Endothelial cell of hepatic sinusoid (primary cell): ENCODE measurements at regions not wholly inside any gene's neighbourhood (a gene's known extent, or its start where the extent isn't known, plus 50 kb on each side); places are given as distances from the start of the nearest gene placed in this dataset.

Experiments
- in situ Hi-C: cut with HindIII; loops from 2 replicates; pipeline ENCODE4 v1.10.0; 2017; ENCODE audit warnings: low sequenced_read_pairs

DNA sequence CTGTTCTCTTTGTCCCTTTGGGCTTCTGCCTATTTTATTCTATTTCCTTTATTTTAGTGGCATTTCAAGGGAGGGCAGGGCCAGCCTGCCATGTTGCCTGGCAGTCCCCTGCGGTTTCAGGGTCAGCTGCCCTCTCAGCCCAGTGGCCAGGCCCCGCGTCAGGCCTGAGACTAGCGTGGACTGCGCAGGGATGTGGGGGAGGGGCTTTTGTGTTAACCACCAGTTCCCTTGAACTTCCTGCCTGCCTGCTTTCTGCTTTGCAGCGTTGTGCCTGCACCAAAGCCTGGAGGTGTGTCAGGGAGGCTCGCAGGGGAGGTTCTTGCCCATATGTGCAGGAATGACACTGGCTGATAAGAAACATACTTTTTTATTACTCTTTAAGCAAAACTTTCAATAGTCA lies 157.6 kb downstream of the SLC35B3 start:
- in situ Hi-C loops, result no loop called here

DNA sequence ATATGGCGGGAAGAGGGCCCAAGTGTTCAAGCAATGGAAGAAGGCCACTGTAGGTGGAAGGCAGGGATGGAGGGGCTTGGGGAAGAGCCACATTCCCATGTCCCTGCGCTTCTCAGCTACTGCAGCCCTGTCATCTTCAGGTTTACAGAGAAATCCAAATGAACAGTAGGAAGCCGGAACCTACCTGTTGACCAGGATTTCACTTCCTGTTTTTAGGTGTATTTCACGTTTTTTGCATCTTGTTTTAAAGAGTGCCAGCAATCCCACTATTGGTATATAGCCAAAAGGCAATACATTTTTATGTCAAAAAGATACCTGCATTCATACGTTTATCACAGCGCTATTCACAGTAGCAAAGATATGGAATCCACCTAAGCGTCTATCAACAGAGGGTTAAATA lies 159.2 kb downstream of the SLC35B3 start:
- in situ Hi-C loops, result no loop called here

DNA sequence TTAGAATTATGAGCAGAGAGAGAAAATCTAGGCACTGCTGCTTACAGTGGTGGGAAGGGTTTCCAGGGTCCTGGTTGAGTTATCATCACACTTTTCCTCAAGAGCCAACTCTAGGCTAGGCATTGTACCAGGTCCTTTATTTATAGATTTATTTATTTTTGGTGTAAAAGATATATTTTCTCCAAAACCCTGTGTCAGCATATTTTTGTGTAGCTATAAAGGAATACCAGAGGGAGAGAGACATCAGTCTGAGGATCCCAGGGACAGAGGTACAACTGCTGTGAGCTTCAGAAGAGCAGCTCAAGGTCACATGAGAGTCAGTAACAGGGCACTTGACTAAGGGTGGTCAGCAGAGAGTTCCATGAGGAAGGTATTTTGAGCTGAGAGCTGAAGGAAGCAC lies 159.7 kb downstream of the SLC35B3 start:
- in situ Hi-C loops, result no loop called here

DNA sequence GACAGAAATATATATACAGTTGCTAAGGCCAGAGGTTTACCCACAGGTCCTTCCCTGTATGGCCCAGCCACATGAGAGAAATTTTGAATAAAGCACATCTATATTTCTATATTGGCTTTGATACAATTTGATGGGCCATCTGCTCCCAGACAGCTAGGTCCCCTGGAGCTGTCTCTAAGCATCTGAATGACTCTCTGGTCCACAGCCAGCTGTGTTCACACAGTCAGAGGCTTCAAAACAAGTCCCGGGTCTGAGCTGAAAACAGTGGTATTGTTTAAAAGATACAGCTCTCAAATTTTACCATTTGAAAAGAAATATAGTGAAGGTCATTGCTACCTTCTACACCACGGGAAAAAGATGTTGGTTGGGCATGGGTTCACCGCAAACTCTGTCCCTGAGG lies 161.1 kb downstream of the SLC35B3 start:
- in situ Hi-C loops, result no loop called here

DNA sequence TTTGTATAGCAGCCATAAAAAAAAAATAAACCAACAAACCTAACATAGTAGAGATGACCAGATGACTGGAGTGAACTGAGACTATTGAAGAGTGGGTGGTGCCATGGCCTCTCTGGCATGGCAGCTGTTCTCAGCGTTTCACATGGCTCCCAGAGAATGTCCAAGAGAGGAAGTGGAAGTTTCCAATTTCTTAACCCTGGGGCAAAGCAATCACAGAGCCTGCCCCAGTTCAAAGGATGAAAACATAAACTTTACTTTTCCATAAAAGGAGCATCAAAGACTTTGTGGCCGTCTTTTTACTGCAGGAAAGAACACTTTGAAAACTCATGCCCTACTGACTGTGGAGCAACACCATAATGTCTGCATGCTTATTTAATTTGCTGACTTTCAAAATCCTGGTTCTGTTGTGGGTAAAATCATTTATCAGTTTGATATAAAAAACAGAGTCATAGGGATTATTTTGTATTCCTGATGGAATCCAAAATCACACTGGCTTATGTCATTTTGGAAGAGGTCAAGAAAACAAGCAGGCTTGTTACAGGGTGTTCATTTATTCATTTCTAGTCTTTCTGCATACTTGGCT lies 165.4 kb downstream of the SLC35B3 start:
- in situ Hi-C loops, result no loop called here

DNA sequence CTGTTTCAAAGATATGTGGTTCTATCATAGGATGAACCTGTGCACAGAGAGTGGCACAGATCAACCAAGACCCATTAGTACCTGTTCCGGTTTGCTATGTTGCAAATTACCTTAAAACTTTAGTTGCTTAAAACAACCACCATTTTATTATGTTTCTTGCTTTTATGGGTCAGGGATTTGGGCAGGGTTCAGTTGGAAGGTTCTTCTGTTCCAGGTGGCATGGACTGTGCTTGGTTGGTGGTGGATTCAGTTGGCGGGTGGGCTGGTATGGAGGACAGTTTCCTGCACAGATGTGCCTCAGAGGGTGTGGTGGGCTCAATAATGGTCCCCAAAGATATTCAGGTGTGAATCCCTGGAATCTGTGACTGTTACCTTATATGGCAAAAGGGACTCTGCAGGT lies 166.3 kb downstream of the SLC35B3 start:
- in situ Hi-C loops, result no loop called here

DNA sequence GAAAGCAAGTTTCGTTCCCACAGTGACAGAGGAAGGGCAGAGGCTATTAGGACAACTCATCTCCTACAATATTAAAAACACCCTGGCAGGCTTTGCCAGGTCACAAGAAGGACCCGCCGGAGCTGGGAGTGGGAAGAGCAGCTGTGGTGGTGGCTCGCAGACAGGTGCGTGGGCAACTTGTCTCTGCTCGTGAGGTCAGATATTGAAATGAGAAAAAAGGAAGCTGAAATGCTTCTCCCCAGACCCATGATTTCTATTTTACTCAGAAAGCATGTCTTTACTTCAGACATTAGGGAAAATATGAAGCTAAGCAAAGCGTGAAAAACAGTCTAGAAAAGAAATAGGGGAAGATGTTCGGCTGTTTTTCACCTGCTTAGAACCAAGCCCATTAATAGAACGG lies 166.3 kb upstream of the EEF1E1 start:
- in situ Hi-C loops, result no loop called here

DNA sequence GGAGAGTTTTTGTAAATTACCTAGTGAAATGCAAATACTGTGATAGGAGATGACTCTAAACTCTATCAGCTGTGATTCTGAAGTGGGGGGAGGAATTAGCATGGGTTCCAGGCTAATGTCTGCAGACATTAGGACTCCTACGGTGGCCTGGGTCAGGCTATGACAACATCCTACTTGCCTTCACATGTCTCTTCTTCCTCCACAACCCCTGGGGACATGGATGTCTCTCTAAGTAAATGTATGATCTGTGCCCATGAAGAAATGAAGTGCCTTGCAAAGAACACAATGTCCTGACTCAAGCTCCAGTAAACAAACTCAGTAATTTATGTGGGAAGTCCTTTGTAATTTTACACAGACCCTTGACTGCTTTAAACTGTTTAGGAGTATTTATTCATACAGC lies 165.8 kb upstream of the EEF1E1 start:
- in situ Hi-C loops, result no loop called here

DNA sequence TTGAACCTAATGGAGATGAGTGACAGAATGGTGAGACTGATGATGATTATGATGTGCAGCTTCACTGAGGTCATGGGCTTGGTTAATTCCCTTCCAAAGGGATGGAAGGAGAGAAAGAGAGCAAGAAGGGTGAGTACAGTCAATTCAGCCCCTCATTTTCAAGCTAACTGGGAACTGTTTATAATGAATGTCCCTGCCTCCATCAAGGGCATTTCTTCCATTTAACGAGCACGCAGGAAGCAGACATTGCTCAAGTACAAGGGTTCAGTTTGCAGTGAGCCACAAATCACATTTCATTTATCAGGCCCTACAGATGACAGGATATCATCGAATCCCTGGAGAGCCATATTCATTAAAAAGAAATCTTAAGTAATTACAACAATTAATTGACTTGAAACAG lies 158.3 kb upstream of the EEF1E1 start:
- in situ Hi-C loops, result no loop called here

DNA sequence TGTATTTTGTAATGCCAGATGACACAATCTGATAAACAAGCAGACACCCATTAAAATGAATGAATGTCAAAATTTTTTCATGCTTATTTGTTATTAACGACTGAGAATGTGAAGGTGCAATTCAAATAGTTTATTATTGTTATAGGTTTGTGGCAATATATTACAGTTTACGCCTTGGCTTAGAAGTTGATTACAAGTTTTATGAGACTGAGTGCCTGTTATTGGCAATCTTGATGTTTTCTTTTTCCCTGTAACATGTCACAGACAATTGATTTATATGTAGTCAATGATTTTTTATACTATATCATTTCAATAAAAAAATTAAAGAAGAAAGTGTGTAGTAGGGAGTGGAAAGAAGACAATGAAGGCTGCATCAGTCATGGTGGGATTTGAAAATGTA lies 144.1 kb upstream of the EEF1E1 start:
- in situ Hi-C loops, result no loop called here

DNA sequence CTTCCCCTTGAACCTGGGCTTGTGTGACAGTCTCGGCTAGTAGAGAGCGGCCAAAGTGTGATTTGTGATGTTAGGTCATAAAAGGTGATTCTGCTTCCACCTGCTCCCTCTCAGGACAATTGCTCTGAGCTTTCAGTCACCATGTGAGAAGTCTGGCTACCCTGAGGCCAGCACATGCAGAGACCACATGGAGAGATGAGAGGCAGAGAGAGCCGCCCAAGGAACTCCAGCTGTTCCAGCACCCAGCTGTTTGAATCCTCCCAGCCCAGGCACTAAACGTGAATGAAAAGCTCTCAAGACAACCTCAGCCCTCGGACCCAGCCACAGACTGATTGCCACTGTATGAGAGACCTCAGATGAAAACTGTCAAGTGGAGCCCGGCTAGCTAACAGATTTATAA lies 143.4 kb upstream of the EEF1E1 start:
- in situ Hi-C loops, result no loop called here

DNA sequence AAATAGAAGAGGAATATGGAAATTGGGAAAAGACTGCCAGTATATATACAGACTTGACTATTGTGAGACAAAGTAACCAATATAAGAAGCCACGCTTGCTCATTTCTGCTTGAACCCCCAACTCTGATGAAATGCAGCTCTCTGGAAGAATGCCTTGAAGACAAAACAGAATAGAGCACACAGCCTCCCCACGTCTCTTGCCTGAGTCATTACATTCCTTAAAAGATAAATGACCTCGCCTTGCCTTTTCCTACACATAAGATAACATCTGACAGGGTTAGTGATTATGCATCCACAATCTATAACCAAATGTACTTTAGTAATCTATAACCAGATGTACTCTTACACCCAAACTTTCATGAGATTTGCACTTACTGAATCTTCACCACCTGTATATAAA lies 141.1 kb upstream of the EEF1E1 start:
- in situ Hi-C loops, result loop anchor here (5.0 kb wide), 1 partner anchor 61 kb away; no protein-coding TSS in a partner anchor

DNA sequence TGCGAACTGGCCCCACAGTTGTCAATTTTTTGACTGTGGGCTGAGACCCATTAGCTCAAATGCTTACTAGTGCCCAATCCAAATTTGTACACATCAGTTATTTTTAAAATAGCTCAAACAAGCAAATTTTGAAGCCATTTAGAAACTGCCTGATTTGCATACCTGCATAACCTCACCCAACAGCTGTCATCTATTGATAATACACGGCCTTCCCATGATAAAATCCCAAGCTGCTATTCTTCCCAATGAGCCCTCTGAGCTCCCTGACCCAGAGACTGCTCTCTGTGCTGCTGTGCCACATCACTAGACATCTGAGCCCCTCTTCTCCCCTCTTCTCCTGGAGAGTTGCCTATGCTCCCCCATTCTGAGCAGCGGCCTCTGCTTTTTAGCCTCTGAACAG lies 140.5 kb upstream of the EEF1E1 start:
- in situ Hi-C loops, result loop anchor here (5.0 kb wide), 1 partner anchor 61 kb away; no protein-coding TSS in a partner anchor

DNA sequence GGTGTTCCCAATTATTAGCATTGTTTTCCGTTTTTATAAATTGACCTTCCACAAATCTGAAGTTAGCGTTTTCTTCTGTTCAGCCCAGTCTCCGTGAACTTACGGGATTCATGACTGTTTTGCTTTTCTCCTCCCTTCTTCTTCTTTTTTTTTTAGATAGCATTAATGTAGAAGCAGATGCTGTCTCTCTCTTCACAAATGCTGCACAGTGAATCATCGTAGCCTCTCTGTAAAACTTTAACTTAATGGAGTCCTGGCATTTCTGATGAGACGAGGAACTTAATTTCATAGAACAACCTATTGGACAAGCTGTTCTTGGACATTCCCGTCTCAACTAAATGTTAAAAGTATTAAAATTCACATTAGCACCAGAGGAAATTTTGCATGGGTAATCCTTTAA lies 138.0 kb upstream of the EEF1E1 start:
- in situ Hi-C loops, result loop anchor here (5.0 kb wide), 1 partner anchor 58 kb away; no protein-coding TSS in a partner anchor

DNA sequence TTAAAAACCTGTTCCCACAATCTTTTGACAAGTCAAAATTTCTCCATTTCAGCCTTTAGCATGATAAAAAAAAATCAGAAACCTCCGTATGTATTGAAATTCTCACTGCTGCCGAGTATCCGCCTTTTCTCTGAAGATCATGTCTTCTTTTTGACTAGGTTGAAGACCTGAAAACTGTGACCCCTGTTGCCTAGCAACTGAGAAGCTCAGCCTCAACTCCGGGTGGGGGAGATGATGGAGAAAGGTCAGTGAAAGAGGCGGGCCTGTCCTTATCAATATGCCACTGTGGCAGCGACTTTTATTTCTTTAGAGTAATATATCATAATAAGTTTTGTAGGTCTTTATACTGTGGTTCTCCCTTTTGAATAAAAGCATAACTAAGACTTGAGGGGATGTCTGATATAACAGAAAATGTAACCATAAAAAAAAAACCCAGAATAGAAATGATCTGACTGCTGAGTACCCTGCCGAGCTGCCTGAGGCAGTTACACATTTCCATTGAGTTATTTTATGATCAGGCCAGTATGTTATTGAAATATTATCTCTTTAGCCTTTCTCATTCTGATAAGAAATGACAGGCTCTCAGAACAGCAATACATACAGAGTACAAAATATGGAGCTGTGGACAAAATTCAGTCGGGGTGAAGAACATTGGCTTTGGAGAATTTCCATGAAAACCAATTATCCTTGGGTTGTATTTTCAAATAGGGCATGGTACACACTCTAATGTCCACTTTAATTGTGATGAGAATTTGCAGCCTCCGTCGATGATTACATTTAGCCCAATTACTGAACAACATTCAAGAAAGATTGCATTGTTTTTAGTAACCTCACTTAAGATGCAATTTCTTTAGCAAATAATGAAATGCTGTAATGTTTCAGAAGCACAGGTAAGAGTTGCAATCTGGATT lies 136.7 kb upstream of the EEF1E1 start:
- in situ Hi-C loops, result no loop called here

DNA sequence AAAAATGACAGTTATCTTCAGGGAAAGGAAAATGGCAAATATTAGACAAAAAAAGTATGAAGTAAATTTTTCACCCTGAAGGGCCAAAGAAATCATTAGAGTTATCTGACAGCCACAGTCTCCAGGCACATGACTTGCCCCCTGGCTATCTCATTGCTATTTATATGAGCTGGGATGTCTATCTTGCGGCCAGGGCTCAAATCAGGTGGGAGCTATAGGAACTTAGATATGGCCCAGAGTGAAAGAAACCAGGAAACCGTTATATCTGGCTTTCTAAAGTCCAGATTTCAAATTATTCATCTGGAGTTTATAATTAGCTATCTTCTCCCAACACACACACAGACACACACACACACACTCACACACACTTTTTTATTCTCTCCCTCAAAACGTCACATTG lies 135.3 kb upstream of the EEF1E1 start:
- in situ Hi-C loops, result no loop called here

DNA sequence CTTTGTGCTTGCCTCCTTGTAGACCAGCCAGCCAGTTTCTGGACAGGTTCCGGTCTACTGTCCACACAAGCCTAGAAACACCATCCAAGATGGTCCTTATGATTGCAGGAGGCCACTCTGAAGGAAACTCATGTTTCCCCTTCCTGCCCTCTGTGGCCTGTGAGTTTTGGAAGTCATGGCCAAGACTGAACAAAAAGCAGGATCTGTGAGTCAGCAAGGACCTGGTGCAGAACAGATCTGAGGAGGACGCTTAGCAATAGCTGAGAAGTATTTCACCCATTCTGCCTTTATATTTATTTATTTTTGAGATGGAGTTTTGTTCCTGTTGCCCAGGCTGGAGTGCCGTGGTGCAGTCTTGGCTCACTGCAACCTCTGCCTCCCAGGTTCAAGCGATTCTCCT lies 134.6 kb upstream of the EEF1E1 start:
- in situ Hi-C loops, result no loop called here

DNA sequence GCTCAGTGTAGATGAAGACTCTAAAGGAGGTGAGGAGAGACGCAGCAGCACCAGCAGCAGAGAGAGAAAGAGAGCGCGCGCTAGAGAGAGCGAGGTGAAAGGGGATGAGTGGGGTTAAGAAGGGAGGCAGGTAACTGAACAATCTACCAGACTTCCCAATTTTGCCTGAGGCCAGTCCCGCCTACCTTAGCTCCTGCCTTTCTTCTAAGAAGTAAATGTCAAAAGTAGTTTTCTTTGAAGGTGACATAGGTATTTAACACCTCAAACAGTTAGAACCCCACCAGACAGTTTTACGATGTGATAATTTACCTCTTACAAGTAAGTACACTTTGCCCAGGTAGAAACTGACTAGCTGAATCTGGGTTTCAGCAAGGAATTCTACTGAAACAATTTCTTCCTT lies 132.0 kb upstream of the EEF1E1 start:
- in situ Hi-C loops, result no loop called here

DNA sequence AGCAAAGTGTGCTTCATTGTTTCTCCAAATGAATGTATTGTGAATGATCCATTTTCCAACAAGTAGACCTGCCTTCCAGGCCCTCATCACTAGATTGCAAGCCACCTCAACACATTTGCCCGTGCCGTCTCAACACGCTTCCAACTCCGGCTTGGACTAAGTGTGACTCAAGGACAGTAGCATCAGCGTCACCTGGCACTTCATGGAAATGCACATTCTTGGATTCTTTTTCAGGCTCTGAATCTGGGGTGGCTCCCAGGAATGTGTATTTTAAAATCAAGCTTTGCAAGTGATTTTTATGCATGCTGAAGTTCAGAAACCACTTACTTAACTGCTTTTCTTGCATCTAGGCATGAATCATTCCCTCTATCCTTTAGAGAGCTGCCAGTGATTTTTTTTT lies 129.6 kb upstream of the EEF1E1 start:
- in situ Hi-C loops, result no loop called here

DNA sequence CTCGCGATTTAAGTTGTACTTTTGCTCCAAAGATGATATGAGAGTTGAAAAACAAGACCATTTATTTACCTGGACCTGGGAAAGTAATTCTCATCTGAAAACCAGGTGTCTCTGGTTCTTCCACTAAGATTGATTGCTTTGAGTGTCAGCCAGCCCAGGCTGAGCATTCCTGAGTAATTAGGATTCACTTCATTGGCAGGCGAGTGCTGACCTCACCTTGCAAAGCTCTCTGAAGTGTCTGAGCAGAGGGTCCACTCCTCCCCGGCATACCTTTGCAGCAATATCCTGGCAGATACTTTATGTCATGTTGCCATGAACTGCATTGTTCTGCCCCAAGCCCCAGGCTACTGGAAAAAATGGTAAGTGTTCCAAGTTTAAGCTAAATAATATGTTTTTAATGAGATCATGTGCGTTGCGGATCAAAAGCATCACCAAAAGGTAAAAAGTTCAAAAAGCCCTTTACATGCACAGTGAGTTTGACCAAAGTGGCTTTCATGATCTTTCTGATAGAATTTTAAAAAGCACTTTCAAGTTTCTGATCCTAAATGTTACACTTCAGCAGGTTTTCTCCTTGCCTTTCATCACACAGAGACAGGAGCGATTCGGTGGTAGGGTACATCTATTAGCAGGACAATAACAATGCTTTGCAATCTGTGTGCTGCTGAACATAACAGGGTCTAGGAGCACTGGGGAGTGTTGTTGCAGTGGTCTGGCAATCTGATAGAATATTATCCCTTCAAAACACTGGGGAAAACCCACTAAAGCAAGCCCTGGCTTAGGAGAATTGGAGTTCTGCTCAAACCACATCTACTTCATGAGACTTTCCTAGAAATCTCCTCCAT lies 127.8 kb upstream of the EEF1E1 start:
- in situ Hi-C loops, result no loop called here

DNA sequence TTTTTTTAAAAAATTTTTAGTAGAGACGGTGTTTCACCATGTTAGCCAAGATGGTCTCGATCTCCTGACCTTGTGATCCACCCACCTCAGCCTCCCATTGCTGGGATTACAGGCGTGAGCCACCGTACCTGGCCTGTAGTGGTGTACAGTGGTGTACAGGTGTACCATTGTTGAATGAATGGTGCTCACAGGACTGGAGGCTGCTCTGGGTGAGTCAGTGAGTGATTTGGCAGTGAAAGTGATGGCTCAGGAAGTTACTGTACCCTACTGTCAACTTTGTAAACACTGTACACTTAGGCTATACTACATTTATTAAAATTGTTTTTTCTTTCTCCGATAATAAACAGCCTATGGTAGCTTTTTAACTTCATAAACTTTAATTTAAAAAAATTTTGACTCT lies 122.8 kb upstream of the EEF1E1 start:
- in situ Hi-C loops, result no loop called here

DNA sequence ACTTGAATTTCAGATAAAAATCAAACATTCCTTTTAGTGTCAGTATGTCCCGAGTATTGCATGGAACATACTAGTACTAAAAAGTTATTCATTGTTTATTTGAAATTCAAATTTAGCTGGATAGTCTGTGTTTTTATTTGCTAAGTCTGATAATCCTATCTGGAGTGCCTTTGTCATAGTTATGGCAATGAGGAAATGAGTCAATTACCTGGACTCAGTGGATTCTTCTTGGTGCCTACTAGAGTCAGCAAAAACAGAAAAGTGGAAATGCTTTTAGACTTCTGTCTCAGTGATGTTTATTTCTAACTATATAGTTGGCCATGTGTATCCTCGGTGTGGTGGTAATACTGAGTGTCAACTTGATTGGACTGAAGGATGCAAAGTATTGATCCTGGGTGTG lies 121.3 kb upstream of the EEF1E1 start:
- in situ Hi-C loops, result no loop called here
